GM12878 (cell line): ENCODE measurements at regions not wholly inside any gene's neighbourhood (a gene's known extent, or its start where the extent isn't known, plus 50 kb on each side); places are given as distances from the start of the nearest gene placed in this dataset.

Experiments used
- CHD1 ChIP-seq: IDR thresholded peaks from 2 replicates; pipeline ENCODE4 v1.6.1; 2012; ENCODE audit warnings: low read depth, low read length, improper control_type of control experiment
- CREM ChIP-seq: IDR thresholded peaks from 2 replicates; pipeline ENCODE4 v1.6.1; 2014; ENCODE audit warnings: antibody characterized with exemption, low read depth
- CTCF ChIP-seq, 3 experiments: IDR thresholded peaks in 2 of 3; conservative IDR thresholded peaks in 1 of 3; 2 replicates each; pipeline ENCODE4 v1.5.1; 2011; ENCODE audit warnings: low read depth in 3 of 3, low read length in 3 of 3, mild to moderate bottlenecking in 3 of 3, control low read depth in 2 of 3, moderate library complexity in 2 of 3, inconsistent platforms in 1 of 3, mixed read lengths in 1 of 3; ENCODE audit not compliant: control insufficient read depth in 2 of 3, insufficient read depth in 1 of 3; ENCODE audit errors: extremely low read depth in 1 of 3
- HDAC2 ChIP-seq: fragments of 200-600 bp; sonication (generic); IDR thresholded peaks from 2 replicates; pipeline ENCODE4 v1.6.1; 2017
- MXI1 ChIP-seq: fragments of 150-350 bp; IDR thresholded peaks from 2 replicates; pipeline ENCODE4 v1.6.1; 2011; ENCODE audit warnings: low read depth, mild to moderate bottlenecking, inconsistent platforms, low read length, improper control_type of control experiment
- PBX3 ChIP-seq: IDR thresholded peaks from 2 replicates; pipeline ENCODE4 v1.6.1; 2011; ENCODE audit warnings: mild to moderate bottlenecking, low read depth, low read length, moderate library complexity; ENCODE audit not compliant: insufficient replicate concordance
- POLR2AphosphoS5 ChIP-seq: IDR thresholded peaks from 2 replicates; pipeline ENCODE4 v1.6.1; 2011; ENCODE audit warnings: mild to moderate bottlenecking, low read length, inconsistent platforms
- ZNF274 ChIP-seq: IDR thresholded peaks from one replicate; pipeline ENCODE4 v1.8.0; 2011; ENCODE audit not compliant: insufficient read length, insufficient read depth
- TF ChIP-seq, protein P1 (sequence below): fragments of 450-650 bp; conservative IDR thresholded peaks from 2 replicates; pipeline ENCODE4 v1.6.1; 2017; ENCODE audit warnings: mild to moderate bottlenecking, moderate library complexity
- TF ChIP-seq, protein P2 (sequence below): IDR thresholded peaks from 2 replicates; pipeline ENCODE4 v1.6.1; 2011; ENCODE audit warnings: borderline replicate concordance, low read depth, mild to moderate bottlenecking, moderate library complexity, mixed read lengths, low read length; ENCODE audit not compliant: insufficient read depth; ENCODE audit errors: extremely low read length

DNA sequence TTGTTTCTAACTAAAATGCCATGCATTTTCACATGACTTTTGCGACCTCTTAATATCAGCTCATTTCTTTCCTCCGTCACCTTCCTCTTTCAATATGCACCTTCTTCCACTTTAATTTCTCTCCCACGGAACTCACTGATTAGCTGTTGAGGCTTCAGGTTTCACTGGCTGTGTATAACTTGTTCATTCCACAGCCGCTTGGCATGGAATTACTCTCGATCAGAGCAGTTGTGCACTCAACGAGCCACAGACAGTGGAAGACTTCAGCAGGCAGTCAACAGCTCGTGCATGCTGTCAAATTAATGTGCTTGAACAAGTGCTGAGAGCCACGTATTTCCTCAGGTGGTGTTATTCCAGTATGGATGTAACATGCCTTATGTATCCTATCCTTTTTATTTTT, 491.2 kb upstream of the DDX18 start:
- no peak for TF ChIP-seq CTCF (IDR thresholded peaks at IDR 0.05 in 2 of 3, conservative IDR thresholded peaks at IDR 0.05 in 1 of 3; ENCODE audit: control insufficient read depth in 2 of 3, extremely low read depth in 1 of 3, insufficient read depth in 1 of 3, low read depth in 3 of 3, low read length in 3 of 3)
- TF ChIP-seq ZNF274: no peak
- TF ChIP-seq, protein P1, sequence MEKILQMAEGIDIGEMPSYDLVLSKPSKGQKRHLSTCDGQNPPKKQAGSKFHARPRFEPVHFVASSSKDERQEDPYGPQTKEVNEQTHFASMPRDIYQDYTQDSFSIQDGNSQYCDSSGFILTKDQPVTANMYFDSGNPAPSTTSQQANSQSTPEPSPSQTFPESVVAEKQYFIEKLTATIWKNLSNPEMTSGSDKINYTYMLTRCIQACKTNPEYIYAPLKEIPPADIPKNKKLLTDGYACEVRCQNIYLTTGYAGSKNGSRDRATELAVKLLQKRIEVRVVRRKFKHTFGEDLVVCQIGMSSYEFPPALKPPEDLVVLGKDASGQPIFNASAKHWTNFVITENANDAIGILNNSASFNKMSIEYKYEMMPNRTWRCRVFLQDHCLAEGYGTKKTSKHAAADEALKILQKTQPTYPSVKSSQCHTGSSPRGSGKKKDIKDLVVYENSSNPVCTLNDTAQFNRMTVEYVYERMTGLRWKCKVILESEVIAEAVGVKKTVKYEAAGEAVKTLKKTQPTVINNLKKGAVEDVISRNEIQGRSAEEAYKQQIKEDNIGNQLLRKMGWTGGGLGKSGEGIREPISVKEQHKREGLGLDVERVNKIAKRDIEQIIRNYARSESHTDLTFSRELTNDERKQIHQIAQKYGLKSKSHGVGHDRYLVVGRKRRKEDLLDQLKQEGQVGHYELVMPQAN: no peak
- TF ChIP-seq PBX3: no peak
- no peak for TF ChIP-seq POLR2AphosphoS5
- no peak for TF ChIP-seq CHD1
- TF ChIP-seq MXI1: no peak
- TF ChIP-seq CREM: no peak
- no peak for TF ChIP-seq HDAC2
- TF ChIP-seq, protein P2, sequence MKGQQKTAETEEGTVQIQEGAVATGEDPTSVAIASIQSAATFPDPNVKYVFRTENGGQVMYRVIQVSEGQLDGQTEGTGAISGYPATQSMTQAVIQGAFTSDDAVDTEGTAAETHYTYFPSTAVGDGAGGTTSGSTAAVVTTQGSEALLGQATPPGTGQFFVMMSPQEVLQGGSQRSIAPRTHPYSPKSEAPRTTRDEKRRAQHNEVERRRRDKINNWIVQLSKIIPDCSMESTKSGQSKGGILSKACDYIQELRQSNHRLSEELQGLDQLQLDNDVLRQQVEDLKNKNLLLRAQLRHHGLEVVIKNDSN: no peak
